HCT116 (cell line): ENCODE measurements at regions not wholly inside any gene's neighbourhood (a gene's known extent, or its start where the extent isn't known, plus 50 kb on each side); places are given as distances from the start of the nearest gene placed in this dataset.

Source experiments
- ATAC-seq: fragments of 200-7000 bp; cut with Tn5 transposase; 2 replicates; pipeline ENCODE4 v1.9.1; 2020; ENCODE audit warnings: mild to moderate bottlenecking, moderate library complexity
- BruUV-seq: library from RNA; stranded (reverse); fragments of 400-500 nt; replicated peaks from 2 replicates; lab custom pipeline; 2021; lab: Mats Ljungman, UMichigan
- CTCF ChIA-PET: fragments of 300-600 bp; sonication (Branson Sonifier 250); formaldehyde crosslinking; loops from one replicate; lab custom pipeline; 2021; ENCODE audit warnings: antibody characterized with exemption; lab: Charles Lee
- POLR2A ChIA-PET: fragments of 300-600, 350-600 bp; sonication (Branson Sonifier 250); formaldehyde crosslinking; loops from one replicate; lab custom pipeline; 2021; ENCODE audit warnings: antibody characterized with exemption; lab: Charles Lee
- RAD21 ChIA-PET, 2 experiments: fragments of 300-600 bp; sonication (Branson Sonifier 250); formaldehyde crosslinking; loops; one replicate each; lab custom pipeline; 2023; ENCODE audit warnings: low total read pairs in 2 of 2; ENCODE audit not compliant: uncharacterized antibody in 2 of 2, unreplicated experiment in 2 of 2, low non-redundant PET in 1 of 2; lab: Charles Lee
- DNase-seq: peaks from one replicate; pipeline ENCODE4 v3.0.0-alpha.2; 2010; ENCODE audit warnings: low read depth, low spot score
- H2AFZ ChIP-seq: fragments of 200-600 bp; shearing (Covaris generic), sonication (generic); 2 replicates; pipeline ENCODE4 v1.6.1; 2017; ENCODE audit warnings: low read depth, mixed run types, mixed read lengths, antibody characterized with exemption, low read length; ENCODE audit not compliant: poor library complexity, severe bottlenecking
- H3K27ac ChIP-seq: 2 replicates; pipeline ENCODE4 v1.5.1; 2012; ENCODE audit warnings: low read depth, low read length
- H3K27me3 ChIP-seq: fragments of 200-600 bp; sonication (generic); 2 replicates; pipeline ENCODE4 v1.6.1; 2016; ENCODE audit warnings: mixed run types, low read length, mixed read lengths; ENCODE audit not compliant: insufficient read depth
- H3K36me3 ChIP-seq, 2 experiments: fragments of 200-500 bp in 1 of 2; fragments of 200-600 bp in 1 of 2; sonication (Bioruptor generic) in 1 of 2; sonication (generic) in 1 of 2; 2 replicates each; pipeline versions ENCODE4 v1.5.1 to v1.6.1; 2014 to 2016; ENCODE audit warnings: low read length in 2 of 2, inconsistent platforms in 1 of 2, mixed read lengths in 1 of 2, mixed run types in 1 of 2; ENCODE audit not compliant: insufficient read depth in 2 of 2, control insufficient read depth in 1 of 2
- H3K4me1 ChIP-seq, 2 experiments: fragments of 200-600 bp in 1 of 2; sonication (generic) in 1 of 2; 2 replicates each; pipeline versions ENCODE4 v1.5.1 to v1.6.1; 2012 to 2017; ENCODE audit warnings: low read length in 2 of 2, inconsistent platforms in 1 of 2, mild to moderate bottlenecking in 1 of 2, mixed read lengths in 1 of 2, mixed run types in 1 of 2, moderate library complexity in 1 of 2; ENCODE audit not compliant: insufficient read depth in 2 of 2, control insufficient read depth in 1 of 2
- H3K4me2 ChIP-seq: fragments of 200-600 bp; sonication (generic); 2 replicates; pipeline ENCODE4 v1.6.1; 2017; ENCODE audit warnings: mixed run types, low read length, mixed read lengths
- H3K4me3 ChIP-seq, 2 experiments: fragments of 200-600 bp in 1 of 2; sonication (generic) in 1 of 2; replicated peaks in 1 of 2; 2 replicates each; pipeline ENCODE4 v1.5.1; 2011 to 2016; ENCODE audit warnings: low read length in 2 of 2, control low read depth in 1 of 2, low read depth in 1 of 2, mild to moderate bottlenecking in 1 of 2, mixed read lengths in 1 of 2, mixed run types in 1 of 2
- H3K79me2 ChIP-seq: fragments of 200-600 bp; sonication (generic); 2 replicates; pipeline ENCODE4 v1.6.1; 2017; ENCODE audit warnings: mild to moderate bottlenecking, mixed run types, low read length, moderate library complexity, mixed read lengths; ENCODE audit not compliant: insufficient read depth
- H3K9ac ChIP-seq: fragments of 200-600 bp; sonication (generic); 2 replicates; pipeline ENCODE4 v1.6.1; 2016; ENCODE audit warnings: low read length, mixed read lengths
- H3K9me2 ChIP-seq: fragments of 200-600 bp; sonication (generic), shearing (Covaris generic); 2 replicates; pipeline ENCODE4 v1.6.1; 2017; ENCODE audit warnings: mixed run types, mild to moderate bottlenecking, moderate library complexity; ENCODE audit not compliant: insufficient read depth
- H3K9me3 ChIP-seq, 2 experiments: fragments of 200-500 bp in 1 of 2; fragments of 200-600 bp in 1 of 2; sonication (Bioruptor generic) in 1 of 2; sonication (generic) in 1 of 2; 2 replicates each; pipeline ENCODE4 v1.6.1; 2014 to 2017; ENCODE audit warnings: low read length in 2 of 2, mixed read lengths in 2 of 2, inconsistent platforms in 1 of 2, low read depth in 1 of 2, mild to moderate bottlenecking in 1 of 2, mixed run types in 1 of 2, moderate library complexity in 1 of 2; ENCODE audit not compliant: control insufficient read depth in 1 of 2, insufficient read depth in 1 of 2
- H4K20me1 ChIP-seq: fragments of 200-600 bp; sonication (generic), shearing (Covaris generic); 2 replicates; pipeline ENCODE4 v1.6.1; 2017; ENCODE audit warnings: mixed run types, mild to moderate bottlenecking, moderate library complexity; ENCODE audit not compliant: insufficient read depth
- CBX3 ChIP-seq: IDR thresholded peaks from 2 replicates; pipeline ENCODE4 v1.6.1; 2012; ENCODE audit warnings: low read depth
- ELF1 ChIP-seq: IDR thresholded peaks from 2 replicates; pipeline ENCODE4 v1.6.1; 2012; ENCODE audit warnings: low read depth, borderline replicate concordance
- EZH2 ChIP-seq: fragments of 200-600 bp; sonication (generic); IDR thresholded peaks from 2 replicates; pipeline ENCODE4 v1.6.1; 2017; ENCODE audit warnings: antibody characterized with exemption, mixed run types
- EZH2phosphoT487 ChIP-seq: fragments of 200-600 bp; IDR thresholded peaks from 2 replicates; pipeline ENCODE4 v1.6.1; 2018; ENCODE audit warnings: antibody characterized with exemption, borderline replicate concordance
- FOSL1 ChIP-seq: IDR thresholded peaks from 2 replicates; pipeline ENCODE4 v1.6.1; 2012; ENCODE audit warnings: low read depth
- POLR2AphosphoS5 ChIP-seq: IDR thresholded peaks from 2 replicates; pipeline ENCODE4 v1.6.1; 2011; ENCODE audit warnings: mild to moderate bottlenecking, low read depth, low read length, moderate library complexity
- SP1 ChIP-seq: IDR thresholded peaks from 2 replicates; pipeline ENCODE4 v1.6.1; 2012; ENCODE audit warnings: low read depth
- TCF7L2 ChIP-seq: IDR thresholded peaks from 2 replicates; pipeline ENCODE4 v1.7.0; 2011; ENCODE audit warnings: borderline replicate concordance, inconsistent platforms; ENCODE audit not compliant: insufficient read depth, insufficient read length; ENCODE audit errors: extremely low read depth
- ZBTB33 ChIP-seq: IDR thresholded peaks from 2 replicates; pipeline ENCODE4 v1.6.1; 2011; ENCODE audit warnings: mild to moderate bottlenecking, low read length, moderate library complexity; ENCODE audit not compliant: insufficient replicate concordance; ENCODE audit errors: extremely low read depth
- ZFX ChIP-seq: fragments of 450-650 bp; IDR thresholded peaks from 2 replicates; pipeline ENCODE4 v1.6.1; 2017
- ZNF274 ChIP-seq: fragments of 200-500 bp; sonication (Bioruptor generic); IDR thresholded peaks from 2 replicates; pipeline ENCODE4 v1.6.1; 2014; ENCODE audit warnings: mild to moderate bottlenecking, low read depth, low read length, inconsistent platforms
- intact Hi-C: fragments of 100-400 bp; cut with micrococcal nuclease; formaldehyde crosslinking; loops from 2 replicates; pipeline ENCODE4 v1.10.0; 2022

GRCh38 chr6:169991913-169992312 is 240.5 kb downstream of the ERMARD start:
- Histone ChIP-seq H3K9me3 (no peaks in the 10 kb centered on the region), H3K27me3 (no peaks in the 10 kb centered on the region), H3K4me3 (no peak overlapping the region), H3K9ac (no peak overlapping the region), H3K9me2 (no peaks in the 10 kb centered on the region), H4K20me1 (no peaks in the 10 kb centered on the region), H3K27ac (no peak overlapping the region), H3K79me2 (no peaks in the 10 kb centered on the region), H3K36me3 (no peaks in the 10 kb centered on the region), H3K4me1 (no peaks in the 10 kb centered on the region), H2AFZ (no peak overlapping the region), H3K4me2 (no peak overlapping the region)
- RAD21 ChIA-PET, result no interaction called here
- intact Hi-C loops, result no loop called here
- BruUV-seq, result no TSS peak
- POLR2A ChIA-PET, result no interaction called here
- TF ChIP-seq EZH2phosphoT487 (no peak), SP1 (no peak), TCF7L2 (no peak), ZBTB33 (no peak)
- CTCF ChIA-PET, result interaction anchor here (0.6 kb wide), 1 partner anchor 269 kb away, joined by 3 read pairs; no protein-coding TSS in a partner anchor
- no peak for DNase-seq
- ATAC-seq, result no peak

- no peaks in the 10 kb centered on the region for H3K4me1 ChIP-seq
- no peak overlapping the region for H2AFZ ChIP-seq
- ChIA-PET CTCF (no interaction called here), RAD21 (no interaction called here), POLR2A (no interaction called here)
- H3K4me3 ChIP-seq, result no peak overlapping the region
- no peaks in the 10 kb centered on the region for H3K36me3 ChIP-seq
- no peak overlapping the region for H3K9ac ChIP-seq
- DNase-seq (no peak), ATAC-seq (no peak)
- H3K9me2 ChIP-seq, result no peaks in the 10 kb centered on the region
- no peaks in the 10 kb centered on the region for H3K9me3 ChIP-seq
- no peak overlapping the region for H3K27ac ChIP-seq
- TF ChIP-seq EZH2 (no peak), EZH2phosphoT487 (no peak), FOSL1 (no peak), POLR2AphosphoS5 (no peak), ZNF274 (no peak), SP1 (no peak), ZFX (no peak), ELF1 (no peak), CBX3 (no peak)
- no TSS peak for BruUV-seq
- intact Hi-C loops, result no loop called here
- no peaks in the 10 kb centered on the region for H3K79me2 ChIP-seq
- no peaks in the 10 kb centered on the region for H4K20me1 ChIP-seq
- H3K4me2 ChIP-seq, result no peak overlapping the region
- H3K27me3 ChIP-seq, result no peaks in the 10 kb centered on the region
Observed at GRCh38 chr6:169991031-169991390, 239.6 kb downstream of the ERMARD start.
